ENCODE measurements at regions not wholly inside any gene's neighbourhood (a gene's known extent, or its start where the extent isn't known, plus 50 kb on each side); places are given as distances from the start of the nearest gene placed in this dataset.

GRCh38 chr2:120840795-120841487 lies 105.3 kb downstream of the GLI2 start:
- peaks cover 14% of the 10 kb centered on the region for H3K4me1 Mint-ChIP-seq
- H3K27ac Mint-ChIP-seq = peak overlapping the region; percentile 11
- H3K9me3 Mint-ChIP-seq = peaks cover 15% of the 10 kb centered on the region
- no peak for TF ChIP-seq CTCF (IDR thresholded peaks at IDR 0.05)
- H3K4me3 Mint-ChIP-seq = no peak overlapping the region
- H3K27me3 Mint-ChIP-seq (ENCODE audit: low read depth, poor library complexity) = peaks cover 9% of the 10 kb centered on the region
- DNase-seq = no peak
- H3K36me3 Mint-ChIP-seq (ENCODE audit: low read depth) = peaks cover 34% of the 10 kb centered on the region

- H3K27ac Mint-ChIP-seq = no peak overlapping the region
- H3K4me1 Mint-ChIP-seq = peaks cover 26% of the 10 kb centered on the region
- peaks cover 19% of the 10 kb centered on the region for H3K36me3 Mint-ChIP-seq (ENCODE audit: low read depth)
- peaks cover 11% of the 10 kb centered on the region for H3K9me3 Mint-ChIP-seq
- peaks cover 12% of the 10 kb centered on the region for H3K27me3 Mint-ChIP-seq (ENCODE audit: low read depth, poor library complexity)
- DNase-seq = no peak
- TF ChIP-seq CTCF (IDR thresholded peaks at IDR 0.05) = no peak
- no peak overlapping the region for H3K4me3 Mint-ChIP-seq
Observed at GRCh38 chr2:120842456-120843439, 107.1 kb downstream of the GLI2 start.

- H3K4me1 Mint-ChIP-seq = peaks cover 26% of the 10 kb centered on the region
- H3K9me3 Mint-ChIP-seq = peaks cover 17% of the 10 kb centered on the region
- no peak overlapping the region for H3K4me3 Mint-ChIP-seq
- peaks cover 24% of the 10 kb centered on the region for H3K36me3 Mint-ChIP-seq (ENCODE audit: low read depth)
- TF ChIP-seq CTCF (IDR thresholded peaks at IDR 0.05) = no peak
- no peak overlapping the region for H3K27ac Mint-ChIP-seq
- DNase-seq = no peak
- peaks cover 12% of the 10 kb centered on the region for H3K27me3 Mint-ChIP-seq (ENCODE audit: low read depth, poor library complexity)
Observed at GRCh38 chr2:120844070-120844738, 108.5 kb downstream of the GLI2 start.

- no peak for DNase-seq
- Mint-ChIP-seq H3K27me3 (ENCODE audit: low read depth, poor library complexity) (peaks cover 8% of the 10 kb centered on the region), H3K4me3 (no peak overlapping the region), H3K4me1 (peaks cover 26% of the 10 kb centered on the region), H3K36me3 (ENCODE audit: low read depth) (peaks cover 32% of the 10 kb centered on the region), H3K27ac (no peak overlapping the region), H3K9me3 (peaks cover 23% of the 10 kb centered on the region)
- TF ChIP-seq CTCF (IDR thresholded peaks at IDR 0.05) = no peak
Observed at GRCh38 chr2:120845277-120845676, 109.6 kb downstream of the GLI2 start.

GRCh38 chr2:120846406-120847095 lies 110.9 kb downstream of the GLI2 start:
- H3K27ac Mint-ChIP-seq = no peak overlapping the region

More at GRCh38 chr2:120846406-120847095, 110.9 kb downstream of the GLI2 start:
- H3K27me3 Mint-ChIP-seq (ENCODE audit: low read depth, poor library complexity) = peaks cover 8% of the 10 kb centered on the region
- TF ChIP-seq CTCF (IDR thresholded peaks at IDR 0.05) = no peak
- H3K4me3 Mint-ChIP-seq = no peak overlapping the region
- peaks cover 28% of the 10 kb centered on the region for H3K36me3 Mint-ChIP-seq (ENCODE audit: low read depth)
- H3K4me1 Mint-ChIP-seq = peaks cover 19% of the 10 kb centered on the region
- H3K9me3 Mint-ChIP-seq = peaks cover 25% of the 10 kb centered on the region
- DNase-seq = no peak
